ENCODE measurements at regions not wholly inside any gene's neighbourhood (a gene's known extent, or its start where the extent isn't known, plus 50 kb on each side); places are given as distances from the start of the nearest gene placed in this dataset.
"Not testable (repeated sequence)": the region's sequence is repeated elsewhere in the genome, so short reads cannot be mapped to it uniquely, and the experiment has no call there.

DNA sequence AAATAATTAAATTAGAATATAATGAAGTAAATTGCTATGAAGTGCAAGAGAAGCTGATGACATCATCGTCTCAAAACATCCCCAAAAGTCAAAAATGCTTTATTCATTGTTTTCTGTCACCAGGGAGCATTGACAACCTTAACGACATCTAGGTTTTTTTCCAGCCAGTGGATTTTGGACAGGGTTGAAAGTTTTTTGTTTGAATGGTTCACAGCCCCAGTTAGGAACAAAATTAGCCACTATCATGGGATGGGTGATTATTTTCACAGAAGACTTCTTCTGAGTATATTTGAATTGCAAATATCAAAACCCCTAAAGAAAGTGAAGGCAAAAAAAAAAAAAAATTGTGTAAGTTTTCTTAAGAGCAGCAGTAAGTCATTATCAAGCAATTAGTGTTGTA, 826.1 kb downstream of the STPG2 start:
- DNase-seq (ENCODE audit: low read depth, low spot score), result no peak
- in situ Hi-C loops (cut with HindIII; ENCODE audit: low pct_unique_long_range_greater_than_20kb, low sequenced_read_pairs), result no loop called here

DNA sequence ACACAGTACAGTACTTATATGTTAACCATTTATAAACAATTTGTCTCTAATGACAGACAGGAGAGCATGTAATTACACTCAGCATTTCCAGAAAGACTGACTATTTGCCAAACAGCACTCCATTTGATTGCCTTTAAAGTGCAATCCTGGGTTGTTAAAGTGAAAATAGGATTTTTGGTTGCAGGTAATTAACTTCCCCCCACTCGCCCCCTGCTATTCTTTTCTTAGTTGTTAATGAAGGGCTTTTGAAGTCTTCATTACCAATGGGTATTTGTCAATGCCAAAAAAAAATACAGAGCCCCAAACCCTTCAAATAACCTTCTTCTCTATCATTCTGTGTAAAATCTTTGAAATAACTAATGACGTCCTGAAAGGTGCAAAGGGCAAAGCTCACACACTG, 825.6 kb downstream of the STPG2 start:
- in situ Hi-C loops (cut with HindIII; ENCODE audit: low pct_unique_long_range_greater_than_20kb, low sequenced_read_pairs), result no loop called here
- no peak for DNase-seq (ENCODE audit: low read depth, low spot score)

DNA sequence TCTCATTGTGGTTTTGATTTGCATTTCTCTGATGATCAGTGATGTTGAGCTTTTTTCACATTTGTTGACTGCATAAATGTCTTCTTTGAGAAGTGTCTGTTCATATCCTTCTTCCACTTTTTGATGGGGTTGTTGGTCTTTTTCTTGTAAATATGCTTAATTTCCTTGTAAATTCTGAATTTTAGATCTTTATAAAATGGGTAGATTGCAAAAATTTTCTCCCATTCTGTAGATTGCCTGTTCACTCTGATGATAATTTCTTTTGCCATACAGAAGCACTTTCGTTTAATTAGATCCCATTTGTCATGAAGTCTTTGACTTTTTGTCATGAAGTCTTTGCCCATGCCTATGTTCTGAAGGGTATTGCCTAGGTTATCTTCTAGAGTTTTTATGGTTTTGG, 817.5 kb downstream of the STPG2 start:
- in situ Hi-C loops (cut with HindIII; ENCODE audit: low pct_unique_long_range_greater_than_20kb, low sequenced_read_pairs); DNase-seq (ENCODE audit: low read depth, low spot score): not testable (repeated sequence)

DNA sequence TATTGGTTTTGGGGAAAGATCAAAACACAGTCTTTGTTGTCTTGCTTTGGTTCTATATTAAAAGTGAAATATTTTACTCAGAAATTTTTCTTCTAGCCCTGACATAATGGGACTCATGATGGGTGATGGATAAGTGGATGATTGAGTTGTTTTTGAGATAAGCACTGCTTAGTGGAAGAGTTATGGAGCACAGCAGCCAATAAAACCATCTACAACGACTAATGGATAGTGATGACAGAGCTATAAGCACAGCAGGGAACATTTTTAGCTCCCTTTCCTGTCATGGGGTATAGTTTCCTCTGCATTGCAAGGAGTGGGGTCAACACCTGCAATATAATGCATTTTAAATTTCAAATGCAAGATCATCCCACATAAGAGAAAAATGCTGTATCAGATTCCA, 812.4 kb downstream of the STPG2 start:
- DNase-seq (ENCODE audit: low read depth, low spot score), result no peak
- in situ Hi-C loops (cut with HindIII; ENCODE audit: low pct_unique_long_range_greater_than_20kb, low sequenced_read_pairs), result no loop called here

DNA sequence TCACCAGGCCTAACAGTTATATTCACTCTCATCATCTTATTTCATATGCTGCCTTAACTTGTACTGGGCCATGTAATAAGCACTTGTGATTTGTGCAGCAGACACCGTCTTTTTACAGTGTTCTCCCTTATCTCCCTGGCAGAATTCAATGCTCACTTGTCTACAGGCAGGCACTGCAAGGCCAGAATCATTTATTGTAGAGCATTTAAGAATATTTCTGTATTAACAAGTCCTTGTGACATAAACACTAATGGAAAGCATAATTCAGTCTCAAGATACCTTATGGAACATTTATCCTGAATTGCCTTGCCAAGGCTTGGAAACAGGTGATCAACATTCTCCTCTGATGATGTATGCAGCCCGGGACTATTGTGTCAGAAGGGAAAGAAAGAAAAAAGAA, 808.9 kb downstream of the STPG2 start:
- no peak for DNase-seq (ENCODE audit: low read depth, low spot score)
- in situ Hi-C loops (cut with HindIII; ENCODE audit: low pct_unique_long_range_greater_than_20kb, low sequenced_read_pairs), result no loop called here

DNA sequence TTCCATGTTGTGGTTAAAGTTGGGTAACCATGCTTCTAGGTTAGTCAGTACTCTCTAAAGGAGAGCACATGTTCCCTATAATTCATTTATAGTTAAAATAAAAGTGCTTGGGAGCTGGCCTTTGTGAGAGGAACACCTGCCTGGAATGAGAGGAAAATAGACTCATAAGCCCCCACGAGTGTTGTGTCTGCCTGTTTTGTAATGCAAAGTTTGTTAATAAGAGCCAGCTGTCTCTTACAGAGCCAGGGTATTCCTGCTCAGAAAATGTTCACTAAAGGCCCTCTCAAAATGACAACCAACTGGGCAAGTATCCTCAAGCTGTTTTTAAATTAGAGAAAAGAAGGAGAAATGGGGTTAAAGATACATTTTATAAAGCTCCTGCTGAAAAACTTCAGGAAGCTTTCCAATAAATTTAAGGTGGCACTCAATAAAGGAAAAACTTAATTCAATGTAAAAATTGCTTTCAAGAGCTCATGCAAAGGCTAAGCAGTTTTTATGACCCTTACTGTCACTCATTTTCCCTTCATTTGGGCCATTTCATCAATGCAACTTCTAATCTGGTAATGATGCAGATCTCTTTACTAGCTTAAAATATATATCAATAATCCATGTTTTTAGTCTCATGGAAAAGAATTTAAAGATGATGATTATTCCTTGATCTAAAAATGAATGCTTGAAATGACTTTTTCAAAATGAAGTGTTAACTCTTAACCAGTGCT, 793.6 kb downstream of the STPG2 start:
- DNase-seq (ENCODE audit: low read depth, low spot score), result no peak
- in situ Hi-C loops (cut with HindIII; ENCODE audit: low pct_unique_long_range_greater_than_20kb, low sequenced_read_pairs), result no loop called here

DNA sequence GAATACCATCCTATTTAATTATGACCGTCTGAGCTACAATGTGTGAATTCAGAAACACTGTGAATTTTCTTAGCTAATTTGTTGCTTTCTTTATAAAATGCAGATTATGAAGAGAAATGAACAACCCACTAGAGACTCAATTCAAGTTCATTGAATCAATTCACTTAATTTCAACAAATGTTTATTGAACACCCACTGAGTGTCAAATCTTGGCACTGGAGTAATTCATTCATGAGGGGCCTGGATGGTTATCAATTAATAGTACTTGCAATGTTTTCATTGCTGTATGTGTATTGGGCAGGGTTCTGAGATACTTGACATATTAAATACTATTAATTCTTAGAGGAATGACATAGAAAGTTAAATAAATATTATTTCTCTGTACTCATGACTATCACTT, 789.4 kb downstream of the STPG2 start:
- no peak for DNase-seq (ENCODE audit: low read depth, low spot score)

DNA sequence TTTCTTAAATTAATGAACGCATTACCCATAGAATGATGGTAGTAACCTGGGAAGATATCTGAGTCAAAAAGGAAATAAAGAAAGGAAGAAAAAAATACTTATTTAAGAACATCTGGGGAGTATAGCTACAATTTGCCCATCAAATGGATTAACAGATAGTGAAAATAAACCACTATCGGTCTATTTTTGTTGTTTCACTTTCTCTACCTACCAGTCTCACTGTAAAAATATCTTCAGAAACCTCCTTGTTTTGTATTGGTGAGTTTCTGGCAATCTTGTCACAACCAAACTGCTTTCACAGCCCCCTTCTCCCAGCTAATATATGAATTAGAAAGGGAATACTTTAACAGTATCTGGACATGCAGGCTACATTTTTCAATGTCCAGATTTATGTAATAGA, 783.5 kb downstream of the STPG2 start:
- in situ Hi-C loops (cut with HindIII; ENCODE audit: low pct_unique_long_range_greater_than_20kb, low sequenced_read_pairs), result no loop called here
- no peak for DNase-seq (ENCODE audit: low read depth, low spot score)

More for the DNA sequence above, 789.4 kb downstream of the STPG2 start:
- in situ Hi-C loops (cut with HindIII; ENCODE audit: low pct_unique_long_range_greater_than_20kb, low sequenced_read_pairs), result no loop called here

DNA sequence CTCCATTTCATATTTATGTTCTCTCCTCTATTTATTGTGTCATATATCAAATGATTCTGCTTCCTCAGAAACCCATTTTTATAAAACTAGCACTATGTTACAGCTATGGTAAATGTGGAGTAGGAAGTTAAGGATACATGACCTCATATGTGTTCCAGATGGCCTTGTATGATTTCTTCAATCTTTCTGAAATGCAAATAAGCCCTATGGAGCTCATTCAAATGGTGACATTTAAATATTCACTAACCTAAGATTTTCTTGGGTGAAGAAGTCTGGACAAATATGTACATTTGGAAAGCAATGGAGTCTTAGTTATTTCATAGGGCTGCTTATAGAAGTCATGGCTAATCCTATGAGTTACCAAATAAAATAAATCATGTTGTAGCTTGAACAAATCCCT, 782.5 kb downstream of the STPG2 start:
- in situ Hi-C loops (cut with HindIII; ENCODE audit: low pct_unique_long_range_greater_than_20kb, low sequenced_read_pairs), result no loop called here
- no peak for DNase-seq (ENCODE audit: low read depth, low spot score)

DNA sequence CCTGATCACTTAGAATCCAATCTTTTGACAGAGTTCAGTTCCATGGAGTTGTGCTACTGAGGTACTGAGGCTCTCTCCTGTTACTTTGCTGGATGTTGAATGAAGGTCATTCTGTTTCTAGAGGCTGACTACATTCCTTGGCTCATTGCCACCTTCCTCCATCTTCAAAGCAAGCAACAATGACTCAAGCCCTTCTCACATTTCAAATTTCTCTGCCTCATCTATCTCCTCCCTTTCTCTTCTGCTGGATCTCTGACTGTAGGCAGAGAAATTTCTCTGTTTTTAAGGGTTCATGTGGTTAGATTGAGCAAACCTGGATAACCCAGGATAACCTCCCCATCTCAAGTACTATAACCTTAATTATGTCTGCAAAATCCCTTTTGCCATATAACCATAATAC, 775.4 kb downstream of the STPG2 start:
- in situ Hi-C loops (cut with HindIII; ENCODE audit: low pct_unique_long_range_greater_than_20kb, low sequenced_read_pairs), result no loop called here
- DNase-seq (ENCODE audit: low read depth, low spot score), result no peak

DNA sequence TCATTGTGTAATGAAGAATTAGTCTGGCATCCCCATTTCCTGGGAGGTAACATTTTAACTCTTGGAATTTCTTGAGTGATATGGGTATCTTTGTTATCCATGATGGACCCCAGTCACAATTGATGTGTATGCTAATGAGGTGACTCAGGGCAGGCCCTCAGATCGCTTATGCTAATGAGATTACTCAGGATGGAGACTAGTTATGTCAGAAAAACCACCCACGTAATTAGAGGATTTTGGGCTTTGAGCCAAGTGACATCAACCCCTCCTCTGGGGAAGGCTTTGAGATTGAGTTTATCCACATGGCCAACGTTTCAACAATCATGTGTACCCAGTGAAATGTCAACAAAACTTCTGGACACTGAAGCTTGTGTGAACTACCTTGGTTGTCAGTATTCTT, 772.7 kb downstream of the STPG2 start:
- DNase-seq (ENCODE audit: low read depth, low spot score), result no peak
- in situ Hi-C loops (cut with HindIII; ENCODE audit: low pct_unique_long_range_greater_than_20kb, low sequenced_read_pairs), result no loop called here

DNA sequence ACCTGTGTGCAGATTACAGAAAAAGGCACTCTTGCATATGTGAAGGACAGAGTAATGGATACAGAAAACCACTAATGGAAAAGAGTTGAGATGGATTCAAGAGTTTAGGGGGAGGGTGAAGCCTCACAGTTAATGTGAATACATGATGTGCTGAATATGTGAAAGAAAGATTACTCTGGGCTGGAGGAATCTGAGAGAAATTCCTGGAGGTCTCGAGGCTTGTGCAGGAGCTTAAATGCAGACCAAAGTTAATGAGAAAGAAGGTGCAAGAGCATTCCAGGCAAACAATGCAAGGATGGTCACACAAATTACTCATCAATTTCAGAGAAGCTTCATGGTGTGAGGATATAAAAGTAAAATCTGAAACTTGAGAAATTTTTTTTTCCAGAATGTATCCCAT, 768.8 kb downstream of the STPG2 start:
- DNase-seq (ENCODE audit: low read depth, low spot score), result no peak
- in situ Hi-C loops (cut with HindIII; ENCODE audit: low pct_unique_long_range_greater_than_20kb, low sequenced_read_pairs), result no loop called here

DNA sequence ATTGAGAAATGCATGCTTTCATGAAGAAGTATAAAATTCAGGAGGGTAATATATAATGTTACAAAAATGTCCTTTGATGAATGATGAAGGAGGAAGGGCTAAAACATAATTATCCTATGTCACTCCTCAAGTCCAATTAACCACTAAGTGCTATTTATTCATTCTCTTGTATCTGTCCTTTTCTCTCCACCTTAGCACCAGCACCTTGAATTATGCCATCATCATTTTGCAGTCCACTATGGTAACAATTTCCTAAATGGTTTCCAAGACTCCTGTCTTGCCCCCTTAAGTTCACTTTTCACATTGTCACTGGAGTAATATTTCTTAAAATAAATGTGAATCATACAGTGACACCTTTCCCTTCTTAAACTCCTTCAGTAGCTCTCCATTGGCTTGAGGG, 756.3 kb downstream of the STPG2 start:
- DNase-seq (ENCODE audit: low read depth, low spot score), result no peak
- in situ Hi-C loops (cut with HindIII; ENCODE audit: low pct_unique_long_range_greater_than_20kb, low sequenced_read_pairs), result no loop called here

DNA sequence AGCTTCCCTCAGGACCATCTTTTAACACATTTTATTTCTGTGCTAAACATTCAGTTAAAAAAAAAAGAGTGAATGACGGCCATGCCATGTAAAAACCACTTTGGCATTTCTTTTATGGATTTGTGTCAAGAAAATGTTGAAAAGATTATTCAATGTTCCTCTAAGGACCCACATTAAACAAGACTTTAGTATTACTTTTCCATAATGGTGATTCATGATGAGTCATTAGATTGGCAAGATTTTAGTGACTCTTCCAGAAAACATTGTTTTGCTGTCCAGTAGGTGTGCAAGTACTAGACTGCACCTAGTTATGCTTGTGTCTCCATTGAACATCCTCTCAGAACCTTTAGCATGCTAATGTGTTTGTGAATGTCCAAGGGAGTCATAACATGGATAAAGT, 748.6 kb downstream of the STPG2 start:
- no peak for DNase-seq (ENCODE audit: low read depth, low spot score)
- in situ Hi-C loops (cut with HindIII; ENCODE audit: low pct_unique_long_range_greater_than_20kb, low sequenced_read_pairs), result no loop called here

DNA sequence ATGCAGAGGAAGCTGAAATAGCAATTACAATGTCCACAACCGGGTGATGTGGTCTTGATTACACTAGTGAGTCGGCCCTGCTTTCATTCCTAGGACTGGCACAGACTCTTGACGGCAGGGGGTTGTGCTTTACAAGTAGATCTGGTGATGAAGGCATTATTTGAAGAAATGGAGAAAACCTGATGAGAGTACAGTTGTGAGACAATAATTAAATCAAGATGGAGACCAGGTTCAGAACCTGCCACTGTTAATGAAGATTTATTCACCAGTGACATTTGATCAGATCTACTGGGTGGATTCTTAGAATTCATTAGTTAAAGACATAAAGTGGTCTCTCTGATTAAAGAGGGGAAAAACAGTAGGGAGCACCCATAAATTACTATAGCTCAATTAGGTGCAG, 747.2 kb downstream of the STPG2 start:
- in situ Hi-C loops (cut with HindIII; ENCODE audit: low pct_unique_long_range_greater_than_20kb, low sequenced_read_pairs), result no loop called here
- no peak for DNase-seq (ENCODE audit: low read depth, low spot score)

DNA sequence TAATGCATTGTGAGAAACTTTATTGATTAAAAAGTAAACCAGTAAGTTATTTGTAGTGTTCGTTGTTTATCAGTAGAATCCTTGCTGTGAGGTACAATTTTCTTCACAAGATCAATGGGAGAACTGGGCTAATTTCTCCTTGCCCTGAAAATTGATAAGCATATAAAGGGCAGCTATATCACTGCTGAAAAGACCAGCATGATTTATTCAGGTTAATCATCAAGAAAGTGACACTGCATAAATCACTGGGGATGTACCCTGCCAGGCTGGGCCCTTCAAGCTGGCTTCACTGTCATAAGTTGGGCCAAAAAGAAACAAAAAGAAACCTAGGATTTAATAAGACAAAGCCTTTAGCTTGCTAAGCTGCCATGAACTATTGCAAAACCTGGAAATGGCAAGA, 746.7 kb downstream of the STPG2 start:
- no peak for DNase-seq (ENCODE audit: low read depth, low spot score)
- in situ Hi-C loops (cut with HindIII; ENCODE audit: low pct_unique_long_range_greater_than_20kb, low sequenced_read_pairs), result no loop called here

DNA sequence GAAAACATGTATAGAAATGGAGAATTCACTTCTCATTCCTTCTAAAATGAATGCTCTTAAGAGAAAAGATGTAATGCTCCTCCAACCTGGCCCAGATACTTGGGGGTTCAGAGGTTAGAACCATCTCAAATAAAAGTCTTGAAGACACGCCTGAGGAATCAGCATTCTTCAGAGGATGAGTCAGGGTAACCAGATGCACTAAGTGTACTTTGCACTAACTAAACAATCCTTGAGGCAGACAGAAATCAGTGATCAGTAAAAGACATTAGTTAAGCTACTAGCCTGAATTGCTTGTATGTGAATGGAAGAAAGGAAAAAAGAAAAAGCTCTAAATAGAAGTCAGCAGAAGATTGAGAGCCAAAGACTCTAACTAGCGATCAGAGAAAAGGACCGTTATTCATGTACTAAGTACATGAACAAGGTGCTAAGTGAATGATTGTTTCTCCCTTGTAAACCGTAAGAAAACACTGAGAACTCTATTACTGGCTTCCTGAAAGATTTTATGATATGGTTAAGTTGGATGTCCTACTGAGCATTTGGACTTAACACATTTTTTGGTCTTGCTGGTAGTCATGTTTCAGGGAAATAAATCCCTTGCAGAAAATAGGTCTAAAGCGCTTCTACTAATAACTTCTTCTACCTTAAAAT, 738.3 kb downstream of the STPG2 start:
- in situ Hi-C loops (cut with HindIII; ENCODE audit: low pct_unique_long_range_greater_than_20kb, low sequenced_read_pairs), result no loop called here
- no peak for DNase-seq (ENCODE audit: low read depth, low spot score)

DNA sequence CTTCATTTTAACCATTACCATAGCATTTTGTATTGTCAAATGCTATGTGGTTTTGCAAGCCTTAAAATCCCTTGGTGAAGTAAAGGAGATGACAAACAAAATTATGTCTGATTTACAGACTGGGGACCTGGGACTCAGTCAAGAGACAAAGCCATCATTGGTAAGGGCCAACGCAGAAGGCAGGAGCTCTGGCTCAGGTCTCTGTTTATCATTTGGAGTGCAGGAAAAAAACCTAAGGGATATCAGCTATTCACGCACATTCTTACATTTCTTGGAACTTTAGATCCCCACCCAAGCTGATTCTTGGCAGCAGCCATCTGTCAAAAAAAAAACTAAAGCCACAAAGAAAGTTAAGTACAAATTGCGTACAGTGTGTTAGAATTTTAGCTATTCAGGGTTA, 731.9 kb downstream of the STPG2 start:
- in situ Hi-C loops (cut with HindIII; ENCODE audit: low pct_unique_long_range_greater_than_20kb, low sequenced_read_pairs), result no loop called here
- no peak for DNase-seq (ENCODE audit: low read depth, low spot score)

DNA sequence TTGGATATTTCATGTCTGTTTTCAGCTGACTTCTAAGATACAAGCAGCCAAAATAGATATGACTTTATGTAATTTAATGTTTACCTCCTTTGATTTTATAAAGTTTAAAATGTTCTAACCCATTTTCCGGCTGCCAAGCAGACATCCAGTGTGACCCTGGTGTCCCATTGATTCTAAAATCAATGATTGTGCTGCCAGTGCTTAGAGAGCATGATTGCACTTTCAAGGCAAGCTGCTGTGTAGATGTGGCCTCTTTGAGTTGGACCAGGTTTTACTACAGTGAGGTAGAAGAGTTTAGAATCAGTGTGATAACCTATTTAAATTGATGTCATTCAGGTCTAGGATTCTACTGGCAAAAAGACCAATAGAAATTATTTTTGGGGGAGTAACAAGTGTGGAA, 730.9 kb downstream of the STPG2 start:
- in situ Hi-C loops (cut with HindIII; ENCODE audit: low pct_unique_long_range_greater_than_20kb, low sequenced_read_pairs), result no loop called here
- no peak for DNase-seq (ENCODE audit: low read depth, low spot score)

DNA sequence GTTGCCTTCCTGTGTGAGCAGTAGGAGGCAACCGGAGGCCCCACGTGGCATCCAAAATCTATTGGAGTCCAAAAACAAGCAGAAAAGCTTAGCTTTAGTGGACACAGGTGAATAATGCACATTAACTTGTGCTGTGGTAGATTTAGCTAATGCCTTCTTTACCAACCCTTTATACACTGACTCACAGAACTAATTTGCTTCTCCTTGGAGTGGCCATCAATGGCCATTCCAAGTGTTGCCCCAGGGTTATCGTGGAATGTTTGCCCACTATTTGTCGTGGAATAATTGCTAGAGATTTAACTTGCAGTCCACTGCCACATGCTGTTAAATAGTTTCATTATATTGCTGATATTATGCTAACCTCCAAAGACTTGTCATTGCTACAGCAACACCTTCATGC, 729.1 kb downstream of the STPG2 start:
- in situ Hi-C loops (cut with HindIII; ENCODE audit: low pct_unique_long_range_greater_than_20kb, low sequenced_read_pairs), result no loop called here
- no peak for DNase-seq (ENCODE audit: low read depth, low spot score)
